Stimulated activated naive B cell treated with anti-CD40 and anti-IgM and Interleukin-4, amounts not matched to agents 10 μg/mL and 1 μg/mL and 100 μg/mL, for 72 hours (primary cell): ENCODE measurements at regions not wholly inside any gene's neighbourhood (a gene's known extent, or its start where the extent isn't known, plus 50 kb on each side); places are given as distances from the start of the nearest gene placed in this dataset.
A peak's percentile ranks its signal among the peaks of the same experiment; 100 is the strongest.

Source experiments
- ATAC-seq, 2 donors: fragments of 150-1000 bp; cut with Tn5 transposase; replicated peaks; 2 replicates each; pipeline ENCODE4 v1.10.0; 2021; ENCODE audit warnings: moderate library complexity in 1 of 2
- DNase-seq: peaks from one replicate; pipeline ENCODE4 v3.0.0; 2021
- H3K27ac Mint-ChIP-seq: one replicate; pipeline ENCODE4 v1.8.0; 2022; ENCODE audit warnings: mild to moderate bottlenecking, mixed read lengths
- H3K27me3 Mint-ChIP-seq, 2 donors: one replicate each; pipeline ENCODE4 v1.8.0; 2022; ENCODE audit warnings: mixed read lengths in 2 of 2
- H3K36me3 Mint-ChIP-seq, 2 donors: one replicate each; pipeline ENCODE4 v1.8.0; 2022; ENCODE audit warnings: mixed read lengths in 2 of 2, mild to moderate bottlenecking in 1 of 2
- H3K4me1 Mint-ChIP-seq, 2 donors: one replicate each; pipeline ENCODE4 v1.8.0; 2022; ENCODE audit warnings: mixed read lengths in 2 of 2, mild to moderate bottlenecking in 1 of 2
- H3K4me3 Mint-ChIP-seq, 2 donors: one replicate each; pipeline ENCODE4 v1.8.0; 2022; ENCODE audit warnings: mild to moderate bottlenecking in 2 of 2, mixed read lengths in 2 of 2, moderate library complexity in 1 of 2
- H3K9me3 Mint-ChIP-seq, 2 donors: one replicate each; pipeline ENCODE4 v1.8.0; 2022; ENCODE audit warnings: mixed read lengths in 2 of 2, mild to moderate bottlenecking in 1 of 2

GRCh38 chr2:128368437-128369107 is 49.9 kb upstream of the HS6ST1 start:
- ATAC-seq (no peak), DNase-seq (no peak)
- Mint-ChIP-seq H3K27ac (no peak overlapping the region), H3K4me3 (no peak overlapping the region), H3K4me1 (peaks cover 0 to 3% of the 10 kb centered on the region in 2 donors), H3K27me3 (no peaks in the 10 kb centered on the region), H3K9me3 (no peaks in the 10 kb centered on the region), H3K36me3 (no peaks in the 10 kb centered on the region)

- no peaks in the 10 kb centered on the region for H3K27me3 Mint-ChIP-seq
- H3K36me3 Mint-ChIP-seq, result no peaks in the 10 kb centered on the region
- H3K9me3 Mint-ChIP-seq, result no peaks in the 10 kb centered on the region
- DNase-seq, result no peak
- no peak for ATAC-seq
- H3K4me3 Mint-ChIP-seq, result no peak overlapping the region
- H3K4me1 Mint-ChIP-seq, result peaks cover 0 to 3% of the 10 kb centered on the region in 2 donors
- H3K27ac Mint-ChIP-seq, result no peak overlapping the region
These were observed 50.5 kb upstream of the HS6ST1 start for GRCh38 chr2:128369108-128369555.

DNA sequence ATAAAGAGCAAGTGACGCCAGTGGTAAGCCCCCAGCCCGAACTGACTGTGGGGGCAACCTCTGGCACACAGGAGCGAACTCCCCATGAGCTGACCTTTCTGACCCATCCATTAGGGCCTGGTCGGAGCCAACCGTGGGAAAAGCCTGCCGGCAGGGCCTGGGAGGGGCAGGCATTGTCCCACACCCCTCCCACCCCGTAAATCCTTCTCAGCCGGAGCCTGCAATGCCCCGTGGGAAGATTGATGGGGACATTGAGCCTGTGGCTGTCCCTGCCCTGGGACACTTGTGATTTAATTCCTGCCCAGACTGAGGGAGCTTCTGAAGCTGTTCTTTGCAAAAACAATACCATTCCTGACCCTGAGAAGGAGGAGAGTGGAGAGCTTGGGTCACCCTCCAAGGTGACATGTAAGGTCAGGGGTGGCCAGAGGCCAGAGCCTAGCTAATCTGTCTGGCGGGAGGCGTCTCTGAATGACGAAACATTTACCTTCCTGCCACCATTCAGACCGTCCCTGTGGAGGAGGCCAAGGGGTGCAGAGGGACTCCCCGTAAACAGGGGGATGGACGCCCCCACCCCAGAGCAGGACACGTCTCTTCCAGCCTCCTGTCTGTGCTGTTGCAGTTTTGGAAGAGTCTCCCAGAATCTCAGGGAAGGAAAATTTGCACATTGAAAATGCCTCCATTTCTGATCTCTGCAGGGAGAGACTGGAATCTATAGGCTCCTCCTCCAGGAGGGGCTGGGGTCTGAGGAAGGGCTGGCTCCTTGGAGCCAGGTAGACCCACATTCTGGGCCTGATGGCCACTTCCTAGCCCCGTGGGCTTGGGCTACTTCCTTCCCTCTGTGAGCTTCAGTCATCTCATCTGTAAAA is 51.2 kb upstream of the HS6ST1 start:
- H3K9me3 Mint-ChIP-seq, result no peaks in the 10 kb centered on the region
- ATAC-seq (no peak), DNase-seq (no peak)
- H3K4me3 Mint-ChIP-seq, result no peak overlapping the region
- no peaks in the 10 kb centered on the region for H3K27me3 Mint-ChIP-seq
- H3K36me3 Mint-ChIP-seq, result no peaks in the 10 kb centered on the region
- no peak overlapping the region for H3K27ac Mint-ChIP-seq
- peaks cover 0 to 3% of the 10 kb centered on the region in 2 donors for H3K4me1 Mint-ChIP-seq

GRCh38 chr2:128370468-128371247 is 52.0 kb upstream of the HS6ST1 start:
- Mint-ChIP-seq H3K27ac (no peak overlapping the region), H3K27me3 (no peaks in the 10 kb centered on the region), H3K9me3 (no peaks in the 10 kb centered on the region), H3K4me3 (no peak overlapping the region), H3K4me1 (peaks cover 0 to 3% of the 10 kb centered on the region in 2 donors), H3K36me3 (no peaks in the 10 kb centered on the region)
- DNase-seq, result no peak
- no peak for ATAC-seq

DNA sequence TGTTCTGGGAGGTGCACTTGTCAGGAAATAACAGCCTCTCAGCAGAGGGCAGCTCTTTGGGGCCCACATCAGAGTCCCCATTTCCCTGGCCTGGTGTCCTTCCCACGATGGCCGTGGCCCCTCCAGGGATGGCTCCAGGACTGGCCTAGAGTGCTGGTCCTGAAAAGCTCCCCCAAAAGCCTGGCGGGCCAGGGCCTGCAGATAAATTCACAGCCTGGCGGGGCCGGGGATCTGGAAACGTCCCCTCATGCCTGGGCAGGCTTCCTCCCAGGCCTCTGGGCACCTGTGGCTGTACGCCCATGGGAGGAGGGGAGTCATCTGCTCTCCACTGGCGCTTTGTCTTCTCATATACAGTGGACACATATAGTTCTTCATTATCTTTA is 52.6 kb upstream of the HS6ST1 start:
- Mint-ChIP-seq H3K27me3 (no peaks in the 10 kb centered on the region), H3K4me1 (peaks cover 0 to 3% of the 10 kb centered on the region in 2 donors)

DNA sequence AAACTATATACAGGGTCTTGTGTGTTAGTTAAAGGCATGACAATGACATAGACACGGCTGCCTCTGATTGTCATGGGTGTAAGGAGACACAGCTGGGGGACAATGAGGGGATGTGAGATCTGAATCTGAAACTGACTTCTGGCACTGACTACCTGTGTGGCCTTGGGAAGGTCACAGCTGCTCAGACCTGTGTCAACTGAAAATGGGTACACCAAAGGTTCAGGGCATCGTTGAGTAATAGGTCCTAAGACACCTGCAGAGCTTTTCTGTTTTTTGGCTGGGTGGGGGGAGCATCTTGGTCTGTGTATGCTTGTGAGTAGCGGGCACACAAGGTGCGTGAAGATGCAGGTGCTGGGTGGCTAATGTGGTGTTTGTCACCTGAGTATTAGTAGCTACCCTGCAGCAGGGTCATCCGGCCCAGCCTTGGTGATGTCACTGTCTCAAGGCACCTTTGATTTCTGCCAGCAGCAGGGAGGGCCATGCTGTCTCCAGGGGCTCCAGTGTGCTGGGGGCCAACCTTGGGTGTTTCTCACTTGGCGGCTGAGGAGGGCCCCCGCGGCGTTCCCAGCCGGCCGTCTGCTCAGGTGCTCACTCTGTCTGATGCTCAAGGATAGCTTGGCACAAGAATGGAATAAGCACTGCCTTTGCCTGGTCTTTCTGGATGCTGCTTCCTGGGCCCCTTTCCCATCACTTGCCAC is 53.1 kb upstream of the HS6ST1 start:
- Mint-ChIP-seq H3K4me3 (no peak overlapping the region), H3K4me1 (peaks cover 0 to 3% of the 10 kb centered on the region in 2 donors), H3K27ac (no peak overlapping the region), H3K27me3 (no peaks in the 10 kb centered on the region), H3K9me3 (no peaks in the 10 kb centered on the region), H3K36me3 (no peaks in the 10 kb centered on the region)
- peak; percentile 38 to 44 for ATAC-seq
- no peak for DNase-seq

More for the DNA sequence above, 52.6 kb upstream of the HS6ST1 start:
- H3K9me3 Mint-ChIP-seq, result no peaks in the 10 kb centered on the region
- ATAC-seq (no peak), DNase-seq (no peak)
- no peak overlapping the region for H3K27ac Mint-ChIP-seq
- no peak overlapping the region for H3K4me3 Mint-ChIP-seq
- no peaks in the 10 kb centered on the region for H3K36me3 Mint-ChIP-seq

- Mint-ChIP-seq H3K36me3 (no peaks in the 10 kb centered on the region), H3K9me3 (no peaks in the 10 kb centered on the region), H3K27me3 (no peaks in the 10 kb centered on the region), H3K27ac (no peak overlapping the region), H3K4me3 (no peak overlapping the region), H3K4me1 (peaks cover 0 to 3% of the 10 kb centered on the region in 2 donors)
- DNase-seq, result no peak
- no peak for ATAC-seq
These were observed 54.1 kb upstream of the HS6ST1 start for GRCh38 chr2:128372621-128373341.

GRCh38 chr2:128373451-128374000 is 54.9 kb upstream of the HS6ST1 start:
- no peaks in the 10 kb centered on the region for H3K36me3 Mint-ChIP-seq
- ATAC-seq (no peak), DNase-seq (no peak)
- peak overlapping the region; percentile 26 for H3K27ac Mint-ChIP-seq
- H3K9me3 Mint-ChIP-seq, result no peaks in the 10 kb centered on the region
- no peak overlapping the region for H3K4me3 Mint-ChIP-seq
- H3K27me3 Mint-ChIP-seq, result no peaks in the 10 kb centered on the region
- H3K4me1 Mint-ChIP-seq, result peaks cover 0 to 3% of the 10 kb centered on the region in 2 donors

- no peaks in the 10 kb centered on the region for H3K9me3 Mint-ChIP-seq
- no peak for DNase-seq
- ATAC-seq, result no peak
- H3K27ac Mint-ChIP-seq, result no peak overlapping the region
- H3K36me3 Mint-ChIP-seq, result no peaks in the 10 kb centered on the region
- no peak overlapping the region for H3K4me3 Mint-ChIP-seq
- H3K27me3 Mint-ChIP-seq, result no peaks in the 10 kb centered on the region
- H3K4me1 Mint-ChIP-seq, result peaks cover 0 to 3% of the 10 kb centered on the region in 2 donors
These were observed 55.5 kb upstream of the HS6ST1 start for GRCh38 chr2:128374001-128374710.

DNA sequence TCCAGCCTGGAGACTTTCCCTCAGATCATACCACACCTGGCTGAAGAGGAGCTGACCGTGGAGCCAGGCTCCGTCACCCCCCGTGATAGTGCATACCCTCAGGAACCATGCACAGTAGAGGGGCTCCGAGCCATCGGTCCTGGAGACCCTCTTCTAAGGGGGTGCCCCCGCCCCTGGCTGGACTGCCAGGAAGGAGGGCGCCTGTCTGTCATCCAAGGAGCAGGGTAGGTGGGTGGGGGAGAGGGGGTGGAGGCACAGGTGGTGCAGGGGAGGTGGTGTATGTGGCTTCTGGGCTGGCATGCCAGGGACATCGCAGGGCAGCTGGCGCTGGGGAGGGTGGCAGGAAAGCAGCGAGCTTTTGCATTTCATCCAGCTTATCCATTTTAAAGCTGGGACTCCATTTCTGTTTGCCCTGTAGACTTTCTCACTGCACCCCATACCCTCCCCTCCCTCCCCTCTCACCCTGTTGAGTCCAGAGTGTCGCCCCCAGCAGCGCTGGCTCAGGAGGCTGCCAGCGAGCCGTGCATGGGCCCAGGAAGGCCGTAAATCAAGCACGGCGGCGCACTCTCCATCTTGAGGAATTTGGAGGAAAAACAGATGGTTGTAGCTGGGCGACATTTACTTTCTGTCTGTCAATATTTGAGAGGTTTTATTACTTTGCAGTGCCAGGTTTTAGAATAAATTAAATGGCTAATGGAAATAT is 56.2 kb upstream of the HS6ST1 start:
- H3K9me3 Mint-ChIP-seq, result no peaks in the 10 kb centered on the region
- H3K36me3 Mint-ChIP-seq, result no peaks in the 10 kb centered on the region
- ATAC-seq (no peak), DNase-seq (no peak)
- H3K4me1 Mint-ChIP-seq, result peaks cover 0 to 3% of the 10 kb centered on the region in 2 donors
- no peak overlapping the region for H3K4me3 Mint-ChIP-seq
- H3K27ac Mint-ChIP-seq, result no peak overlapping the region
- H3K27me3 Mint-ChIP-seq, result no peaks in the 10 kb centered on the region

DNA sequence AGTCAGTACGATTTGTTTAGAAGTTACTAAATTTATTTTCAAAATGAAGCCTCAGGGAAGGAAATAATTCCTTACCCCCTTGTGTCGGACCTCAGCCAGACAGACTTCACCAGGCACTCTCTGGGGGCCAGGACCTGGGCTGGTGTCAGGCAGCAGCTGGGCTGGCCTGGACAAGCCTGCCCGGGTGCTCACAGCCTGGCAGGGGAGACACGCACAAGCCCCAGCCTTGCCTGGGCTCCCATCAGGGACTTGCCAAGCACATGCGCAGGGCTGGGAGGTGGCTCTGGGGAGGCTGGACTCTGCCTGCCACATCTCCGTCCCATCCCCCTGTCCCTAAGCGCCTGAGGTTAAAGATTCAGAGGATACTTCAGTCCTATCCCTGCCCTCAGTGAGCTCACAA is 56.8 kb upstream of the HS6ST1 start:
- H3K9me3 Mint-ChIP-seq, result no peaks in the 10 kb centered on the region
- peaks cover 0 to 3% of the 10 kb centered on the region in 2 donors for H3K4me1 Mint-ChIP-seq
- no peaks in the 10 kb centered on the region for H3K36me3 Mint-ChIP-seq
- no peak overlapping the region for H3K4me3 Mint-ChIP-seq
- no peak for DNase-seq
- no peaks in the 10 kb centered on the region for H3K27me3 Mint-ChIP-seq
- H3K27ac Mint-ChIP-seq, result no peak overlapping the region
- no peak for ATAC-seq

DNA sequence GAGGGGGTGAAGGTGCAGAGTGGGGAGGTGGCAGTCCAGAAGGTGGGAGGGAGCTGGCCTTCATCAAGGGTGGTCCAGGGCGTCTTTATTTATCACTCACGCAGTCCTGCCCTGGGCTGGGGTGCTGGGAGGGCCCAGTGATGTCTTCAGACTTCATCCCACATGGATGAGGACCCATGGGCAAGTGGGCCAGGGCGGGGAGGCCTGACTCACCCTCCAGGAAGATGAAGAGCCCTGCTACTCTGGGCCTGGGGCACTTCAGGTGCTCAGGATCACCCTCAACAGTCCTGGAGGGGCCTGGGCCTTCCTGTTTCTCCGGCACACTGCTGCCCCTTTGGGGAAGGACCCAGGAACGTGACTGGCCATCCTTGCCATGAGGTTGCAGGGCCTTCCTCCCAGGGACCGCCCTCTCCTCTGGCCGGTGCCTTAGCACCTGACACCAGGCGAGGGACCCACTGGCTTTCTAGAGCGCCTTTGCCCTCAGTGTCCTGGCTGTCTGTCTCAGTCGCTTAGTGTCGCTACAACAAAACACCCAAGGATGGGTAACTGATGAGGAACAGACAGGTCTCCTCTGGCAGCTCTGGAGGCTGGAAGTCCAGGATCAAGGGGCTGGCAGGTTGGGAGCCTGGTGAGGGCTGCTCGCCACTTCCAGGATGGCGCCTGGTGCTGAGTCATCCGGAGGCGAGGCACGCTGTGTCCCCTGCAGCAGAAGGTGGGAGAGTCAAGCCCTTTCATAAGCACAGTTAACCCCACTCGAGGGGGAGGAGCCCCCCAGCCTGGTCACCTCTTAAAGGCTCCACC is 57.8 kb upstream of the HS6ST1 start:
- DNase-seq (no peak), ATAC-seq (no peak)
- H3K4me3 Mint-ChIP-seq, result no peak overlapping the region
- H3K4me1 Mint-ChIP-seq, result peaks cover 0 to 3% of the 10 kb centered on the region in 2 donors
- no peak overlapping the region for H3K27ac Mint-ChIP-seq
- no peaks in the 10 kb centered on the region for H3K9me3 Mint-ChIP-seq
- H3K36me3 Mint-ChIP-seq, result no peaks in the 10 kb centered on the region
- H3K27me3 Mint-ChIP-seq, result no peaks in the 10 kb centered on the region
